ENCODE measurements at regions not wholly inside any gene's neighbourhood (a gene's known extent, or its start where the extent isn't known, plus 50 kb on each side); places are given as distances from the start of the nearest gene placed in this dataset.

DNA sequence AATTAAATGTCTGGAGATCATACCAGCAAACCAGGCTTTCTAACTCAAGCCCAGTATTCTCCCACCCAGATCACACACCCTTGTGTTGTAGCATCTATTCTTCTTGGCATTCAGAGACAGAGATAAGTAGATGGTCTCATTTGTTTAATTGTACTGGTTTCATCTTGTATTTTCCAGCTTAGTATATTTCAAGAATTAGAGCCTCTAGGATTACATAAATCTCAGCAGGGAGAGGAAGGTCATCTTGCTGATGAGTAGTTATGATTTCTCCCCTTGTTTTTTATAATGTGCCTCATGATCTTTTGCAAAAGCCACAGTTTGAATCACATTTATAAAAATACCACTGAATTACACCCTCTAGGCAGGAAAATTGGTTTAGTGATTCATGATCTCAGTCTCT is 106.6 kb upstream of the NRSN1 start:
- no peak for DNase-seq (ENCODE audit: low read depth)
- H3K4me3 ChIP-seq (ENCODE audit: low read depth, low read length), result no peak overlapping the region

DNA sequence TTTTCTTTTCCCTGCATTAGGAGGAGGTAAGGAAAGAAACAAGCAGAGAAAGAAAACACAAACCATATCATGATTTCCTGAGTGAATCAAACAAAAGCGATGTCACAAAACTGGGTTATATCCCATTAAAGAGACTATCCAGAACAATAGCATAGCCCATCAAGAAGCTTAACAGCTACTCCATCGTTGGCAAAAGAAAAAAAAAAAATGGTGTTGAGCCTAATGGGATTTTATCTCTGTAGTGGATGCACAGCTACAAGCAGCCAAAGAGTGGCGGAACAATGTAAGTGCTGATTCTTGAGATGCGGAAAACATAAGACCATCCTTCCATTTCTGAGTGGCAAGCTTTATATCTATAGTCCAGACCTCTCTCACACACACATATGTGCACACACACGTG is 106.2 kb upstream of the NRSN1 start:
- no peak for DNase-seq (ENCODE audit: low read depth)
- H3K4me3 ChIP-seq (ENCODE audit: low read depth, low read length), result no peak overlapping the region

DNA sequence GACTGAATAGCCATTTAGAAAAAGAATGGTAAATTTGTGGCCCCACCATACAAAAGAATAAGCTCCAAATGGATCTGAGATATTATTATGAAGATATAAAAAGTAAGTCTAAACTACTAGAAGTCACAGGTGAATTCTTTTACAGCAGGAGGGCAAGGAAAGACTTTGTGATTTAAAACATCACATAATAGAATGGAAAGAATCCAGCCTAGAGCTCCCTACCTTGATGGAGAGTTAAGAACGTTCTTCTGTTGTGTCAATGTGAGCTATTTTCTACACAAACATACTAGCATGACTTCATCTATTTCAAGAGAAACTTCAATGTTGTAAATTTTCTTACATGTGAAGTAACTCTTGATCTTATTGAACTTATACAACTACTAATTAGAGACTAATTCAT is 100.0 kb upstream of the NRSN1 start:
- no peak overlapping the region for H3K4me3 ChIP-seq (ENCODE audit: low read depth, low read length)
- DNase-seq (ENCODE audit: low read depth), result no peak

DNA sequence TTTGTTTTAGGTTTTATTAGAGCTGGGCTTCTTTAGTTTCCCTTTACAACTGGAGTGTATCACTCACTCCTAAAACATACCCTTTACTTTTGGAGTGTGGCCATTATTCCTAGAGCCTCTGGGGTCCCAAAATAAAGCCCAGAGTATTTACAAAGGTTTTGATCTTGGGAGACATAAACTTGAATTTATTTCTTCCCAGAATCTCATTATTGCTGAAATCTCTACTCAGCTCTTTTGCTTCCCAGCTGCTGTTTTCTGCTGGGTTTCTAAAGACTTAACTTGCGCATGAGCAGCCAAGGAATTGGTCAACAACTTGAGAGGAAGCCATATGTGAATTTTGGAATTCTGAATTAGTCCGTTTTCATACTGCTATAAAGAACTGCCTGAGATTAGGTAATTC is 94.5 kb upstream of the NRSN1 start:
- H3K4me3 ChIP-seq (ENCODE audit: low read depth, low read length), result no peak overlapping the region
- DNase-seq (ENCODE audit: low read depth), result no peak

- no peak overlapping the region for H3K4me3 ChIP-seq (ENCODE audit: low read depth, low read length)
- DNase-seq (ENCODE audit: low read depth), result no peak
Measured at GRCh38 chr6:24032896-24033688, 92.9 kb upstream of the NRSN1 start.

GRCh38 chr6:24043848-24044247 is 82.2 kb upstream of the NRSN1 start:
- no peak overlapping the region for H3K4me3 ChIP-seq (ENCODE audit: low read depth, low read length)
- DNase-seq (ENCODE audit: low read depth), result no peak

DNA sequence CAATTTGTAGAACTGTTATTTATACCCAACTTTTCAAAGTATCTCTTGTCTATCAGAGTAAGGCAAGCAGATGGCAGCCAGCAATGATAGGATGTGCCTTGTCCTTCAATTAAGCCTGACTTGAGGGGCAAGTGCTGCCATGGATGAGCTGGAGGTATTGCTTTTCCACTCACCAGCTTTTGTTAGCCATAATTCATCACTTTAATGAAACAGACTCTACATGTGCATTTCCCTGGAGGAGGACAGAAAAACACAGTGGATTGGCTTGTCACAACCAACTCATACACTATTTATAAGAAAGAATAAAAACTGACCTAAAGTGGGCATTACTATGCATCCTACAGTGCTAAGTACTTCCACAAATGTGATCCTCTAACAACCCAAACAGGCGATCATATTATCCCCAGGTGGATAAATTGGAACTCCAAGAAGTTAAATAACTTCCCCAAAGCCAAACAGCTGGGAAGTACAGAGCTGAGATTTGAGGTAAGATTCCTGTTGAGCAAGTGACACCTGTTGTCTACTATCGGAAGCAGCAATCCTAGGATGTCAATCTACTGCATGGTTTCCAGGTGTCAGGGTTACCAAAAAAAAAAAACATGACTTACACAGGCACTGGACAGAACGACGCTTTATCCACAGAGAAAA is 73.9 kb upstream of the NRSN1 start:
- H3K4me3 ChIP-seq (ENCODE audit: low read depth, low read length), result no peak overlapping the region
- no peak for DNase-seq (ENCODE audit: low read depth)

- DNase-seq (ENCODE audit: low read depth), result no peak
- H3K4me3 ChIP-seq (ENCODE audit: low read depth, low read length), result no peak overlapping the region
Measured at GRCh38 chr6:24052590-24052961, 73.4 kb upstream of the NRSN1 start.

DNA sequence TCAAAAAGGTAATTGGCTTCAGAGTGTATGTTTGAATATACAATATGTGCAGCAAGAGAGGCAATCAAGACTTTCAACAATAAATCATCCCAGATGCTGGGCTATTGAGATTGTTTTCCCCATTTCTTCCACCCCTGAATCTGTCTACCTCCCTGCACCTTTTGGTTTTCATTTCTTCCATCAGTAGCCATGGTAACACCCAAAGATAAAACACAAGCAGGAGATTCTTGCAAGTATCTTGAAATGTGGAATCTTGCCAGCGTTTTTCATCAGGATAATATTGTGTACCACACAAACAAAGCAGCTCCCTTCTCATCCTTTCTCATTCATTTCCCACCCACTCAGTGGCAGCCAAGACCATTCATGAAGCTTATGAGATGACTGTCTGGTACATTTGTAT is 73.0 kb upstream of the NRSN1 start:
- H3K4me3 ChIP-seq (ENCODE audit: low read depth, low read length), result no peak overlapping the region
- DNase-seq (ENCODE audit: low read depth), result no peak

DNA sequence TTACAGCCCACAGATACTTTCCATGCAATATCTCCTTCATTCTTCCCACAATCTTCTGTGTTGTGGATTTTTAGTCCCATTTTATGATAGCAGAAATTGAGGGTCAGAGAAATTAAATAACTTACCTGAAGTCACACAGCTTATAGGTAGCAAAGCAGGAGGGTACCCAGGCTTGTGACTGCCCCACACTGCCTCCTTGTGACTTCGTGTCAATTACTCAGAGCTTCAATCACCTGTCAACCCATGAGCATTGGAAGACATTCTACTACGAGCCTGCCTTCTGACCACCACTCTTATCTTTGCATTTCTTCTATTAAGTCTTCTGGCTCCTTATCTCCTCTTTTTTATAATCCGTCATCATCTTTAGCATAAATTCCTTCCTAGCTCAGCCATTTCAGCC is 71.6 kb upstream of the NRSN1 start:
- no peak overlapping the region for H3K4me3 ChIP-seq (ENCODE audit: low read depth, low read length)
- DNase-seq (ENCODE audit: low read depth), result no peak

DNA sequence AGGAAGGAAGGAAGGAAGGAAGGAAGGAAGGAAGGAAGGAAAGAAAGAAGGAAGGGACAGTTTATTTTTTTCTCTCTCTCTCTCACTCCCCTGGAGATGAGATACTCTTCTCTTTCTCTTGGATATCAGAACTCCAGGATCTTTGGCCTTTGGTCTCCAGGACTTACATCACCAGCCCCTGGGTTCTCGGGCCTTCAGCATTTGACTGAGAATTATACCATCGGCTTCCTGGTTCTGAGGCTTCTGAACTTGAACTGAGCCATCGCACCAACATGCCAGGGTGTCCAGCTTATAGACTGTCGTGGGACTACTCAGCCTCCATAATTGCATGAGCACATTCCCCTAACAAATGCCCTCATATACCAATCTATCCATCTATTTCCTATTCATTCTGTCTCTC is 69.4 kb upstream of the NRSN1 start:
- DNase-seq (ENCODE audit: low read depth), result no peak
- H3K4me3 ChIP-seq (ENCODE audit: low read depth, low read length), result no peak overlapping the region

DNA sequence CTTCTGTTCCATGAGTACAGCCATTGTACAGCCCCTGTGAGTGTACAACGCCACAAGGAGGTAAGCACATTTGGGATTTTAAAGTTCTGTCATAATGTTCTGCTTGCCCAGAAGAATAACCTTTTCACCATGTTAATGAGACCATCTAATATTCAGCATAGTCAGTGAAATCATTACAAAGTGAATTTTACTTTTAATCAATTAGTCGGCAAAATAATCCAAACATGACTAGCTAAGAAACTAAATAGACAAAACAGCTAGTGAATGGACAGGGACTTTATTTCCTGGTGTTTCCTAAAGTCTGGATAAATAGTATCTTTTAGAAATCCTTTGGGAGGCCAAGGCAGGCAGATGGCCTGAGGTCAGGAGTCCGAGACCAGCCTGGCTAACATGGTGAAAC is 69.0 kb upstream of the NRSN1 start:
- no peak for DNase-seq (ENCODE audit: low read depth)
- no peak overlapping the region for H3K4me3 ChIP-seq (ENCODE audit: low read depth, low read length)

- no peak overlapping the region for H3K4me3 ChIP-seq (ENCODE audit: low read depth, low read length)
- DNase-seq (ENCODE audit: low read depth), result no peak
Measured at GRCh38 chr6:24060982-24061754, 64.8 kb upstream of the NRSN1 start.

DNA sequence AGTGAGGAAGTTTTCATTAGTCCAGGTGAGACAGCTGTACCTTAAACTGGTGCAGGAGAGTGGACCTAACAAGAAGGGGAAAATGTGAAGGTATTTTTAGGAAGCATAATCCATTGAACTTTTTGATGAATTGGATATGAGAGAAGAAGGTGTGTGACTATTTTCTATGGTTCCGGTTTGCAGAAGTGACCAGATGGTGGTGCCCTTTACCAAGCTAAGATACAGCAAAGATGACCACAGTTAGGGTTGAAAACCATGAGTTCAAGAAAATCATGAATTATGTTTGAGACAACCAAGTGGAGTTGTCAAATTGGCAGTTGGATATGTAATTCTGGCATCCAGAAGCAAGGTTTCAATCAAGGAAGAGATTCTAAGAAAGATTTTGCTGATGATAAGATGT is 61.9 kb upstream of the NRSN1 start:
- H3K4me3 ChIP-seq (ENCODE audit: low read depth, low read length), result no peak overlapping the region
- no peak for DNase-seq (ENCODE audit: low read depth)

- H3K4me3 ChIP-seq (ENCODE audit: low read depth, low read length), result no peak overlapping the region
- DNase-seq (ENCODE audit: low read depth), result no peak
Measured at GRCh38 chr6:24064832-24065231, 61.2 kb upstream of the NRSN1 start.

- no peak for DNase-seq (ENCODE audit: low read depth)
- H3K4me3 ChIP-seq (ENCODE audit: low read depth, low read length), result no peak overlapping the region
Measured at GRCh38 chr6:24069526-24069925, 56.5 kb upstream of the NRSN1 start.

DNA sequence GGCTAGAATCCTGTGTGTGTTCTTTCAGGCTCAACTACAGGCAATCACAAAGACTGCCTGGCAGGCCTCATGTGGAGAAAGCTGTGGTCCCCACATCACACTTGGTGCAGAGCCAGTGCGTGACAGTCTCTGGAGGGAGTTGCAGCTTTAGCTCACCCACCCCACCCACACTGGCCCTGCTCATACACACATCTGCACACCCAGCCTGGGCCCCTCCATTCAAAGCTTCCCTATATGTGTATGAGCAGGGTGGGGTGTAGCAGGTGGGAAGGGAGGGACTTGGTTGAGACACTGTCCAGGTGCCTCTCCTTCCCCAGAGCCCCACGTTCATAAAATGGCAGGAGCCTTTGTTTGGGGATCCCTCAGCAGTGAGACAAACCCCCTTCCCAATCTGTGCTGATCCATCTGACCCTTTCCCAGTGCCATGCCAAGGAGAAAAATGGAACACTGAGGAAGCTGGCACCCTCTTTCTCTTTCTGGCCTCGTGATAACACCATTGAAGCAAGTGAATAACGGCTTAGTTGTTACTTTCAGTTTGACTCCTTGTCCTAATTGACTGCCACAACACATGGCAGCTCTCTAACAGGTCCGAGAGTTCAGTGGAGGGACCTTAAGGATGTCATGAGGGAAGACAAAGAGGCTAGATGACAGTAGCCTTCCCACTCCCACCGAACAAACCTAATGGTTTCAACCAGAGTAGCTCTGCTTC is 53.8 kb upstream of the NRSN1 start:
- DNase-seq (ENCODE audit: low read depth), result no peak
- no peak overlapping the region for H3K4me3 ChIP-seq (ENCODE audit: low read depth, low read length)

DNA sequence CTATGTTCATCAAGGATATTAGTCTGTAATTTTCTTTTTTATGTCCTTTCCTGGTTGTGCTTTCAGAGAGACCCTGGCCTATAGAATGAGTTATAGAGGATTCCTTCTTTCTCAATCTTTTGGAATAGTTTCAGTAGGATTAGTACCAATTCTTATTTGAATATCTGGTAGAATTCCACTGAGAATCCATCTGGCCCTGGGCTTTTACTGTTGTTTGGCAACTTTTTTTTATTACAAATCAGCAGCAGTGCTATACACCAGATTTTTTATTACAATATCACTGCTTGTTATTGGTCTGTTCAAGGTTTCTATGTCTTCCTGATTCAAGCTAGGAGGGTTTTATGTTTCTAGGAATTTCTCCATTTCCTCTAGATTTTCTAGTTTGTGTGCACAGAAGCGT is 50.0 kb upstream of the NRSN1 start:
- DNase-seq (ENCODE audit: low read depth), result no peak
- H3K4me3 ChIP-seq (ENCODE audit: low read depth, low read length), result no peak overlapping the region
